ENCODE measurements at regions not wholly inside any gene's neighbourhood (a gene's known extent, or its start where the extent isn't known, plus 50 kb on each side); places are given as distances from the start of the nearest gene placed in this dataset.

DNA sequence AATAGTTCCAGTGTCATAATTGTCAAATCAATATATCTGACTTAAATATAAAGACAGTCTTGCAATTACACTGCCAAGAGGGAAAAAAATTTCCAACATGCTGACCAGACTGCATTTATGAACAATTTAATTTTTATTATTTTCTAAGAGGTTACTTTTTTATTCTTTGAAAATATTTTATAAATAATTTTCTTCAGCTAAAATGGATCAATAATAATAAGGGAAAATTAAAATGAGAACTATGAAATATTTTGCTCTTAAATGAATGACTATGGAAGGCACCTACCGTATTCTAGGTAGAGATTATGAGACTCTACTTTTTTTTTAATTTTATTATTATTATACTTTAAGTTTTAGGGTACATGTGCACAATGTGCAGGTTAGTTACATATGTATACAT is 1032.5 kb upstream of the LRRN3 start:
- DNase-seq, result no peak

GRCh38 chr7:110061387-110061786 is 1029.5 kb upstream of the LRRN3 start:
- no peak for DNase-seq

GRCh38 chr7:110065121-110065520 is 1025.8 kb upstream of the LRRN3 start:
- DNase-seq, result no peak

DNA sequence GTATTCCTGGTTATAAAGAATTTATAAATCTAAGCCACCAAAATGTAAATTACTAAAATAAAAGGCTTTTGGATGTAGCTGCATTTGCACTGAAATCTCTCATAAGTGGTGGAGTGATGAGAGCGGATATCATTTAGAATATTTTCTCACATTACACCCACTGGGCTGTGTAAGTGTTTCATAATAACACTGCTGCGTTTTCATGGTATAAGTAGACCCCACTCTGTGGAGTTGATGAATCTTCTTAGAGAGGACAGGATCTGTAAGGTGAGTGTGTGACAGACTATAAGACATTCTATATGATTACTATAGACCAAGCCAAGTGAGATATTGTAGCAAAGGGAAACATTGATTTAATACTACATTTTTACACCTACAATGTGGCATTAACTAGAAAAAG is 1024.1 kb upstream of the LRRN3 start:
- DNase-seq, result no peak

DNA sequence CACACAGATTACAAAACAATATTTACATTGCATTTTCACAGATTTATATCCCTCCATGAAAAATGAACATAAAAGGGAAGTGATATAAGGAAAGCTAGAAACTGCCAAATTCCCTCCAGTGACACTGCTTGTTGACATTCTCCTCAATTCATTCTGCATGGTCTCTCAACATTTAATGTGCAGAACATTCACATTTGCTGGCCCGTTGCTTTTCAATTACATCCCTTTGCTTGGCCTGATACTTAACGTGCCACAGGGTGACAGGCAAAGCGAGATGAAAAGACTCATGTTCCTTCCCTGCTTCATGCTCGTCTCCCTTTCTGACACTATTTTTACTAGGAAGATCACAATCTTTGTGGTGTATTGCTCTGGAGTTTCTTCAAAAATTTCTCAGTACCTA is 1019.7 kb upstream of the LRRN3 start:
- no peak for DNase-seq

DNA sequence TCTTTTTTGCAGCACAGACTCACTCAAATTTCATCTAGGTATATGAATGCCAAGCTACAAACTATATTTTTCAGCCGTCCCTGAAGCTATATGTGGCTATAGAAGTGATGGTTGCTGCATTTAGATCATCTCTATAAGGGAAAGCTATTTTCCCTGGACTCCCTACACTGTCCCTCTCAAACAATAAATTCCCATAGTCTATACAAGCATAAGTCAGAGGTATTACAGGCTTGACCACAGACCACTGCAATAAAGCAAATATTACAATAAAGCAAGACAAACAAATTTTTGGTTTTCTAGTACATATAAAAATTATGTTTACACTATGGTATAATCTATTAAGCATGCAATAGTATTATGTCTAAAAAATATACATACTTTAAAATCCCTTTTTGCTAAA is 1015.5 kb upstream of the LRRN3 start:
- DNase-seq, result no peak

GRCh38 chr7:110076194-110076593 is 1014.7 kb upstream of the LRRN3 start:
- no peak for DNase-seq

GRCh38 chr7:110084181-110084807 is 1006.6 kb upstream of the LRRN3 start:
- no peak for DNase-seq

GRCh38 chr7:110090110-110090820 is 1000.7 kb upstream of the LRRN3 start:
- peak; percentile 13 for DNase-seq

DNA sequence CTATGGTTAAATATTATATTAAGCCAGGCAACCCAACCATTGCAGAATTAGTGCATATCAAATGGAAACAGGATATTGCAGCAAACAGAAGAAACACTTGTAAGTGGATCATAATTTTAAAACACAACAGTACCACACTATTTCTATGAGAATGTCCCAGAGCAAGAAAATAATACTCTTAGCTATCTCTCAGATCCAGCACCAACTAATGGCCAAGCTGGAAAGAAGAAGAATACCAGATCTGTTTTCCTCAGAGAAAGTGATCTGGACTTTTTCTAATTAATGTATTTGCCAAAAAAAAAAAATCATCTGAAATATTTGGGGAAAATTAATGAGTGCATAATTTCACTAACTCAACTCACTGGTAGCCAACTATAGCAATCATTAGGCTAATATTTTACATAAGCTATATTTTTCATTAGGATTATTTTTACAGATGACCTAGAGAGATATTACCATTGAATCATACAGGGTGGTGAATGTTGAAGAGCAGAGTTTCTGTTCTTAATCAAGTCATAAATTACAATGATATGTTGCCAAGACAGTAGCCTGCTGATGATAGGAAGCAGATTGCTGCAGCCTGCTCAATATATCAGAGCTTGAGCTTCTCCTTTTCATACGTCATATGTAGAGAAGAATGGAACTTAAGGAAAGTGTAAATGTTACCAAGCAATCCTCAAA is 995.4 kb upstream of the LRRN3 start:
- no peak for DNase-seq

DNA sequence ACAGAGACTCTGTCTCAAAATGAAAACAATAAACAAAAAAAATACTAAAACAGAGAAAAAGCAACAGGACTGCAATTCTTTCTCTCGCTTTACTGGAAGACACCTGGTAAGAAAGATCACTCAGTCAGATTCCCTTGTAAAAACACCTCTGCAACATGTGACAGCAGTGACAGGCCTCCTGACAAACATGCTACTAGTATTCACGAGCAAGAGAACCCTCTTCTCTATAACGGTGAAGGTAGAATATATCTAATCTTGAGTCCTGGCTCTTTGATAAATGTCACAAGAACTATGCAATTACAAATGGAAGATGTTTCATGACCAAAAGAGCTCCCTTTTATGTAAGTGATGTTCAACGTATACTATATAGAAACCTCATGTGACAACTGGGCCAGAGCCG is 986.7 kb upstream of the LRRN3 start:
- no peak for DNase-seq

GRCh38 chr7:110105307-110105706 is 985.6 kb upstream of the LRRN3 start:
- DNase-seq, result no peak

- no peak for DNase-seq
These were observed 985.1 kb upstream of the LRRN3 start for GRCh38 chr7:110105840-110106239.

GRCh38 chr7:110119883-110120581 is 970.9 kb upstream of the LRRN3 start:
- no peak for DNase-seq

- DNase-seq, result no peak
These were observed 961.8 kb upstream of the LRRN3 start for GRCh38 chr7:110129159-110129558.

GRCh38 chr7:110130669-110131068 is 960.3 kb upstream of the LRRN3 start:
- DNase-seq, result no peak

DNA sequence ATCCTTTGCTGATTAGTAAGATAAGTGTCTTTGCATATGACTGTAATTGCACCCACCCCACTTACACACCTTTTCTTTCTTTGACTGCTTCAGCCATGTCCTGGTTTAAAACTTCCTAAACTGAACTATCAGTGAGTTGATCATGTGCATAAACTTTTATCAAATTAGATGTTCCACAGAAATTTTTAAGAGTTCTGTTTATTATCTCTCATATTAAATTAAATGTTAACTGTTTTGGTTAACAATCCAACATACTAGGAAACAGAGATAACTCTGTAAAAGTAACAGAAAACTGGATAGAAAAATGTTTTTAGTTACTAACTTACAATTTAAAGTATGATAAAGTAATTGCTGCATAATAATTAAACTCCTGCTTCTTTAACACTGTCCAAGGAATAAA is 959.6 kb upstream of the LRRN3 start:
- no peak for DNase-seq

DNA sequence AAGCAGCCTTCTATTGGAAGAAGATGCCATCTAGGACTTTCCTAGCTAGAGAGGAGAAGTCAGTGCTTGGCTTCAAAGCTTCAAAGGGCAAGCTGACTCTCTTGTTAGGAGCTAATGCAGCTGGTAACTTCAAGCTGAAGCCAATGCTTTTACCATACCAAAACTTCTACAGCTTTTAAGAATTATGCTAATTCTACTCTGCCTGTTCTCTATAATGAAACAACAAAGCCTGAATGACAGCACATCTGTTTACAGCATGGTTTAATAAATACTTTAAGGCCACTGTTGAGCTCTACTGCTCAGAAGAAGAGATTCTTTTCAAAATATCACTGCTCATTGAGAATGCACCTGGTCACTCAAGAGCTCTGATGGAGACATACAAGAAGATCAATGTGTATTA is 951.9 kb upstream of the LRRN3 start:
- DNase-seq, result no peak

GRCh38 chr7:110142939-110143526 is 947.9 kb upstream of the LRRN3 start:
- no peak for DNase-seq

- no peak for DNase-seq
These were observed 946.3 kb upstream of the LRRN3 start for GRCh38 chr7:110144599-110144998.

GRCh38 chr7:110148054-110148453 is 942.9 kb upstream of the LRRN3 start:
- no peak for DNase-seq

GRCh38 chr7:110153222-110153621 is 937.7 kb upstream of the LRRN3 start:
- no peak for DNase-seq

- no peak for DNase-seq
These were observed 934.4 kb upstream of the LRRN3 start for GRCh38 chr7:110156511-110156910.
